DND-41 (cell line): ENCODE measurements at regions not wholly inside any gene's neighbourhood (a gene's known extent, or its start where the extent isn't known, plus 50 kb on each side); places are given as distances from the start of the nearest gene placed in this dataset.

ENCODE experiments used
- ATAC-seq: fragments of 200-7000 bp; cut with Tn5 transposase; 3 replicates; pipeline ENCODE4 v1.9.1; 2021; ENCODE audit warnings: low read depth; ENCODE audit not compliant: insufficient read depth
- DNase-seq: peaks from one replicate; pipeline ENCODE4 v3.0.0-alpha.2; 2020
- H2AFZ ChIP-seq: 2 replicates; pipeline ENCODE4 v1.6.0; 2012; ENCODE audit warnings: low read depth, low read length
- H3K27ac ChIP-seq: 2 replicates; pipeline ENCODE4 v1.5.1; 2012; ENCODE audit warnings: low read length, inconsistent platforms
- H3K27me3 ChIP-seq: fragments of 200-600 bp; sonication (generic); 2 replicates; pipeline ENCODE4 v1.6.0; 2012; ENCODE audit warnings: low read length, mild to moderate bottlenecking, inconsistent platforms; ENCODE audit not compliant: insufficient read depth, poor library complexity
- H3K36me3 ChIP-seq: 2 replicates; pipeline ENCODE4 v1.5.1; 2012; ENCODE audit warnings: low read length, inconsistent platforms; ENCODE audit not compliant: insufficient read depth
- H3K4me1 ChIP-seq: 2 replicates; pipeline ENCODE4 v1.5.1; 2012; ENCODE audit warnings: mild to moderate bottlenecking, low read length; ENCODE audit not compliant: insufficient read depth
- H3K4me2 ChIP-seq: 2 replicates; pipeline ENCODE4 v1.6.0; 2012; ENCODE audit warnings: mild to moderate bottlenecking, moderate library complexity, low read length, inconsistent platforms; ENCODE audit not compliant: insufficient read depth
- H3K4me3 ChIP-seq, 2 experiments: fragments of 200-600 bp in 1 of 2; shearing (Covaris generic) in 1 of 2; 2 replicates each; pipeline ENCODE4 v1.5.1; 2012 to 2016; ENCODE audit warnings: inconsistent platforms in 2 of 2, low read length in 2 of 2, mild to moderate bottlenecking in 2 of 2, low read depth in 1 of 2, moderate library complexity in 1 of 2
- H3K79me2 ChIP-seq: 2 replicates; pipeline ENCODE4 v1.6.0; 2012; ENCODE audit warnings: low read length, inconsistent platforms; ENCODE audit not compliant: insufficient read depth
- H3K9ac ChIP-seq: 2 replicates; pipeline ENCODE4 v1.6.0; 2012; ENCODE audit warnings: low read depth, mild to moderate bottlenecking, inconsistent platforms, low read length, moderate library complexity
- H3K9me3 ChIP-seq: 2 replicates; pipeline ENCODE4 v1.5.1; 2012; ENCODE audit warnings: low read length, moderate library complexity, mild to moderate bottlenecking, inconsistent platforms; ENCODE audit not compliant: insufficient read depth, severe bottlenecking
- H4K20me1 ChIP-seq: 2 replicates; pipeline ENCODE4 v1.6.0; 2012; ENCODE audit warnings: low read length; ENCODE audit not compliant: insufficient read depth
- EZH2 ChIP-seq: IDR thresholded peaks from 3 replicates; pipeline ENCODE4 v1.6.1; 2012; ENCODE audit warnings: borderline replicate concordance, low read depth, mild to moderate bottlenecking, moderate library complexity, low read length, inconsistent platforms; ENCODE audit not compliant: severe bottlenecking
- TF ChIP-seq, protein P1 (sequence below): IDR thresholded peaks from 2 replicates; pipeline ENCODE4 v1.5.1; 2012; ENCODE audit warnings: borderline replicate concordance, low read length, moderate library complexity, mild to moderate bottlenecking; ENCODE audit not compliant: poor library complexity, severe bottlenecking; ENCODE audit errors: extremely low read depth

DNA sequence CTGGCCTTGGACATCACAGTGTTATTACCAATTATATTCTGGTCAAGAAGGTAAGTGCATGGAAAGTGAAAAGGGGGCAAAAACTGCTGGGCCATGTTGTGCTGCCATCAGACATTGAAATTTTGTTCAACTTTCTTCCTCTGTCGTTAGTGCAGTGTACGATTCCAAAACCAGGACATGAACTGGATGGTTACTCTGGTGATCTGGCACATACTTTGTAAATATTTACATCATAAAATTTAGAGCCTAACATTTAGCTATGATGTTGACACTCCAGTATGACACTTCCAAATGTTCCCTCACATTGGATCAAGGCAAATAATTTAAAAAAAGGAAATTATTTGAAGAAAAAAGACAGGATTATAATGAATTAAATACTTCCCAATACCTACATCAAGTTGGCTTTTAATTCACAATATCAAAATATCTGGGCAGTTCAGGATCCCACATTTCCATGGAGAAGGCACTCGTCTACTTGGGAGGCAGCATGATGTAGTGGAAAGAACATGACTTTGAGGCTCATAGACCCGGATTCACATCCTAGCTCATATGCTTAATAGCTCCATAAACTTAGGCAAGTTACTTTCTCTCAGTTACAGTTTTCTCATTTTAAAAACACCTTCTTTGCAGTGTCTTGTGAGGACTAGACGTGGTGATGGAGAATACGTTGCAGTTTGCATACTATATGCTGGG, 342.5 kb upstream of the MPDZ start:
- DNase-seq (no peak), ATAC-seq (no peak)
- Histone ChIP-seq H3K27me3 (no peaks in the 10 kb centered on the region), H4K20me1 (no peaks in the 10 kb centered on the region), H3K9ac (no peak overlapping the region), H3K9me3 (no peaks in the 10 kb centered on the region), H2AFZ (no peak overlapping the region), H3K4me2 (no peak overlapping the region), H3K79me2 (no peaks in the 10 kb centered on the region), H3K27ac (no peak overlapping the region), H3K36me3 (no peaks in the 10 kb centered on the region), H3K4me3 (no peak overlapping the region), H3K4me1 (no peaks in the 10 kb centered on the region)
- no peak for TF ChIP-seq EZH2
- TF ChIP-seq, protein P1, sequence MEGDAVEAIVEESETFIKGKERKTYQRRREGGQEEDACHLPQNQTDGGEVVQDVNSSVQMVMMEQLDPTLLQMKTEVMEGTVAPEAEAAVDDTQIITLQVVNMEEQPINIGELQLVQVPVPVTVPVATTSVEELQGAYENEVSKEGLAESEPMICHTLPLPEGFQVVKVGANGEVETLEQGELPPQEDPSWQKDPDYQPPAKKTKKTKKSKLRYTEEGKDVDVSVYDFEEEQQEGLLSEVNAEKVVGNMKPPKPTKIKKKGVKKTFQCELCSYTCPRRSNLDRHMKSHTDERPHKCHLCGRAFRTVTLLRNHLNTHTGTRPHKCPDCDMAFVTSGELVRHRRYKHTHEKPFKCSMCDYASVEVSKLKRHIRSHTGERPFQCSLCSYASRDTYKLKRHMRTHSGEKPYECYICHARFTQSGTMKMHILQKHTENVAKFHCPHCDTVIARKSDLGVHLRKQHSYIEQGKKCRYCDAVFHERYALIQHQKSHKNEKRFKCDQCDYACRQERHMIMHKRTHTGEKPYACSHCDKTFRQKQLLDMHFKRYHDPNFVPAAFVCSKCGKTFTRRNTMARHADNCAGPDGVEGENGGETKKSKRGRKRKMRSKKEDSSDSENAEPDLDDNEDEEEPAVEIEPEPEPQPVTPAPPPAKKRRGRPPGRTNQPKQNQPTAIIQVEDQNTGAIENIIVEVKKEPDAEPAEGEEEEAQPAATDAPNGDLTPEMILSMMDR, result no peak

DNA sequence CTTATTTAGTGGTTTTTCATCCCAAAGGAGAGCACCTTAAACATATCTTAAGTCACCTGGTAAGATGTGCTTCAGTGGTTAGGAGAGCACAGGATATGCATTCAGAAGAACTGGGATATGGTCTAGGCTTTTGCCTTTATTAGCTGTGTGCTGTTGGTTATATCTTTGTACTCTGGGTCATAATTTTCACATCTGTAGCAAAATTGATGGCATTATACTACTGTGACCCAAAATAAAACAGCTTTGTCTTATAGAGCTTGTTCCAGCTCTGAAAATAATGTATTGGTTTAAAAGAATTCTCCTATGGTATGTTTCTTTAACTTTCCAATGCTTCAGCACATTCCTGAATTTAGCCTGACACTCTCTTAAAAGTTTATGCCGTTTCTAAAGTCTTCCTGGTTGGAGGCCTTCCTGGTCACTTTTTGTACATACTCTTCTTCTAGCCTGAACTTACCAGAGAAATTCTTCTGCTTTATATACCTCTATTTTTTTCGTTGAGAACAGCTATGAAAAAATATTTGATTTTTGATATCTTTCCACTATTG, 337.1 kb upstream of the MPDZ start:
- Histone ChIP-seq H3K27ac (no peak overlapping the region), H3K4me2 (no peak overlapping the region), H3K79me2 (no peaks in the 10 kb centered on the region), H3K9ac (no peak overlapping the region), H4K20me1 (no peaks in the 10 kb centered on the region), H3K4me3 (no peak overlapping the region), H3K27me3 (no peaks in the 10 kb centered on the region), H3K4me1 (no peaks in the 10 kb centered on the region), H2AFZ (no peak overlapping the region), H3K36me3 (no peaks in the 10 kb centered on the region), H3K9me3 (no peaks in the 10 kb centered on the region)
- no peak for ATAC-seq
- DNase-seq, result no peak
- no peak for TF ChIP-seq EZH2
- TF ChIP-seq, protein P1, result no peak

DNA sequence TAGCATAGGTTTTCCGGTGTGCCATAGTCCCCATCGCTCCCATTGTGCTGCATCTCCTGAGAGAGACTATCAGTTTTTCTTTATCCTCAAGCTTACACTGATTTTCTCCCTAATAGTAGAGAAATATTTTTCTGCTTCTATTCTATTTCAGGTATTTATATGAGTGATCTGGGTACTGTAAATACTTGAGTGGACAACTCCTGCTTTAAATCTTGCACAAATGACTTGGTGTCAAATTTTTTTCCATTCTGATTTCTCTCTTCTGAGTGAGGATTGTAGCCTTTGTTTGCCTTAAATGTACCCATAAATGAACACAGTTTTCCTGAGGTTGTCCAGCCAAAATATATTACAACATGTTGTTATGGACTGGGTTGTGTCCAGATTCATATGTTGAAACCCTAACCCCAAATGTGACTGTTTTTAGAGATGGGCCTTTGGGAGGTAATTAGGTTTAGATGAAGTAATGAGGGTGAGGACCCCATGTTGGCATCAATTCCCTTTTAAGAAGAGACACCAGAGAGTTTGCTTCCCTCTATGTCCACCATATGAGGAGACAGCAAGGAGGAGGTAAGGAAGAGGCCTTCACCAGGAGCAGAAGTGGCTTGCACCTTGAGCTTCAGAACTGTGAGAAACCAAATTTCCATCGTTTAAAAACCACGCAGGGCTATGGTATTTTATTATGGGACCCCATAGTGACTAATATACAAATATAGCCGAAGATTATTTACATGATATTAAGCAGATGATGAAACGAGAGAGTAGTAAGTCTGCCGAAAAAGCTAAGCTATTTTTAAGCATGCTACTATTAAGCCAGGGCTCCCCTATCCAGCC, 336.4 kb upstream of the MPDZ start:
- H3K4me2 ChIP-seq, result no peak overlapping the region
- H3K4me3 ChIP-seq, result no peak overlapping the region
- no peaks in the 10 kb centered on the region for H3K27me3 ChIP-seq
- H3K27ac ChIP-seq, result no peak overlapping the region
- H3K79me2 ChIP-seq, result no peaks in the 10 kb centered on the region
- no peaks in the 10 kb centered on the region for H4K20me1 ChIP-seq
- no peaks in the 10 kb centered on the region for H3K36me3 ChIP-seq
- no peaks in the 10 kb centered on the region for H3K9me3 ChIP-seq
- TF ChIP-seq, protein P1, result no peak
- no peak for TF ChIP-seq EZH2
- no peak overlapping the region for H2AFZ ChIP-seq
- H3K4me1 ChIP-seq, result no peaks in the 10 kb centered on the region
- H3K9ac ChIP-seq, result no peak overlapping the region
- no peak for DNase-seq
- no peak for ATAC-seq
